NCI-H2107 (cell line): ENCODE measurements at regions not wholly inside any gene's neighbourhood (a gene's known extent, or its start where the extent isn't known, plus 50 kb on each side); places are given as distances from the start of the nearest gene placed in this dataset.
"Not testable (repeated sequence)": the region's sequence is repeated elsewhere in the genome, so short reads cannot be mapped to it uniquely, and the experiment has no call there.

Experiments
- DNase-seq: peaks from one replicate; lab custom pipeline; 2025; lab: John Stamatoyannopoulos, UW

DNA sequence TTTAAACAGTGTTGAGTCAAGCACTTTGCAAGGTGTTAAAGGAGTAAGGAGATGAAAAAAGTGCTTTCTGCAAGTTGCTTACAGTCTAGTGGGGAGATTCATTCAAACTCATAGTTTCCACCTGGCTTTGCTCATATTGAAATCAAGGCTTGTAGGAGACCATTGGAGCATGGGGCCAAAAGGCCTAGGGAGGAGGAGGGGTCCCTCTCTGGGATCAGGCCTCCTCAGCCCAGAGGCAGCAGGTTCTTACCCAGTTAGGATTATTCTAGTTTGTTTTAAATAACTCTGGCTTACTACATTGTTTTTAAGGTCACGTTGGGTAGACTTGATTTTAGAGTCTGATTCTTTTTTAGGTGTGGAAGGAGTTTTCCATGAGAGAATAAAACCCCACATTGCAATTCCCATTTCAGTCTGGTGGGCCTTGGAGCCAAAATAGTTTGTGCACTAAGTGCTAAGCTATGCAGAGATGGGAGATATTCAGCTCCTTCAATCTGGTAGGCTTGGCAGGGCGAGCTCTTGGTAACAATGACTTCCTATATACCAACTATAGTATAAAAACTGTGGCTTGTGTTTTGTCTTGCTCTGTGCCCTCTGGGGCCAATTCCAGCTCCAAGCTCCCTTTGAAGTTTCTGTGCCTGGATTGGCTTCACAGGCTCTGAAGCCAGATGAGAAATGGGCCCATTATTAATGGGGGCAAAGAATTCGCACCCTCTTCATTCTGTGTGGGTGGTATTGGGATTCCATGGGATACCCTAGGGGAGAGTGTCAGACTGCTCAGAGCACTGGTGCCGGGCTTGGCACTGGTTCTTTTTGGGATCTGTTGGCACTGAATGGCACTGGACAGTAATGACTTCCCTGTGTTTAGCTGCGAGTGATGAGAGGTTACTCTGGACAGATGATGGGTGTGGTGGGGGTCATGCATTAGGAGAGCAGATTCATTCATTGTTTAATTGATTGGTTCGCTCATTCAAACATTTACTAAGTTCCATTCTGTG, 301.1 kb downstream of the MYCN start:
- no peak for DNase-seq

DNA sequence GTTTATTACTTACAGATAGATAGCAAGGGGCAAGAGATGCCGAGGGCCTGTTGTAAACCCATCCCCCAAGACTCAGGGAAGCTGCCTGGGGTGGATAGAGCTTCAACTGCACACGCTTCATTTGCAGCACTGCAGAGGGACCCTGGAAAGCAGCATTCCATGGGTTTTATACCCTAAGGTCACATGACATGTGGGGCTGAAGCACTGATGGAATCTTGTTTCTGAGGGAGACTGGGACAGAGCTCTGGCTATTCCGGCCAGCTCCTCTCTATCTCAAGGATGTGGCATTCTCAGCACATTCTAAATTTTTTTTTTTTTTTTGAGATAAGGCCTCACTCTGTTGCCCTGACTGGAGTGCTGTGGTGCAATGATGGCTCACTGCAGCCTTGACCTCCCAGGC, 300.1 kb downstream of the MYCN start:
- DNase-seq = no peak

- no peak for DNase-seq
These were observed 299.0 kb downstream of the MYCN start for GRCh38 chr2:16239296-16239850.

- DNase-seq = no peak
These were observed 298.4 kb downstream of the MYCN start for GRCh38 chr2:16238786-16239185.

- DNase-seq = no peak
These were observed 297.8 kb downstream of the MYCN start for GRCh38 chr2:16238001-16238761.

GRCh38 chr2:16235747-16236146, 295.4 kb downstream of the MYCN start:
- no peak for DNase-seq

GRCh38 chr2:16235291-16235690, 294.9 kb downstream of the MYCN start:
- not testable (repeated sequence) for DNase-seq

DNA sequence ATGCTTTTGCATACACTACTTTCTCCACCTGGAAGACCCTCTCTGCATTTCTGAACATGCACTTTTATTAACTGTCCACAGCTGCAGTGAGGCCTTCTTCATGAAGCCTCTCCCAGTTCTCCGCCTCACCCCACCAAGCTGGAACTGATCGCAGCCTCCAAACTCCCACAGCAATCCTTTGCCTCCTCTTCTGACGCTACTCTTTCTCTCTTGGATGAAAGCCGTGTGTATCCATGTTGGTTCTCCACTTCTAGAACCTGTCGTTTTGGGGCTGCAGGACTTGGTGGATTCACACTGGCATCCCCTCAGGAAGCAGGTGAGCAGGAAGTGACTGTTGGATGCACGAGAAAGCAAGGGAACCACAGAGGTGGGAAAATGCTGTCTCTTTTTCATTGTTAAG, 288.6 kb downstream of the MYCN start:
- no peak for DNase-seq

DNA sequence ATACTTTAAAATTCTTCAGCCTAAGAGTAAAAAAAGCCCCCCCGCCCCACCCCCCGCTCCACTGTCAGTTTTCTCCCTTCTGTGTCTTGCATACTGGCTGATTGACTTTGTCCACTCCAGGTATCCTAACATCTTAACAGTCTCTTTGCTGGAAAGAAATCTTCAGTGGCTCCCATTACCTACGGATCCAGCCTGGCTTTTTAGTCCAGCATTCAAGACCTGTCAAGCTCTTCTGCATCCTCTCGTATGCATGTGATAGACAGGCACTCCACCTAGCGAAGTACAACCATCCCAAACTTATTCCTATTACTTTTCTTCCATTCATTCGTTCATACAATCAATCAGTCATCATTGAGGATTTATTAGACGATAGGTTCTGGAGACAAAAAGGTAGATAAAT, 288.1 kb downstream of the MYCN start:
- no peak for DNase-seq

DNA sequence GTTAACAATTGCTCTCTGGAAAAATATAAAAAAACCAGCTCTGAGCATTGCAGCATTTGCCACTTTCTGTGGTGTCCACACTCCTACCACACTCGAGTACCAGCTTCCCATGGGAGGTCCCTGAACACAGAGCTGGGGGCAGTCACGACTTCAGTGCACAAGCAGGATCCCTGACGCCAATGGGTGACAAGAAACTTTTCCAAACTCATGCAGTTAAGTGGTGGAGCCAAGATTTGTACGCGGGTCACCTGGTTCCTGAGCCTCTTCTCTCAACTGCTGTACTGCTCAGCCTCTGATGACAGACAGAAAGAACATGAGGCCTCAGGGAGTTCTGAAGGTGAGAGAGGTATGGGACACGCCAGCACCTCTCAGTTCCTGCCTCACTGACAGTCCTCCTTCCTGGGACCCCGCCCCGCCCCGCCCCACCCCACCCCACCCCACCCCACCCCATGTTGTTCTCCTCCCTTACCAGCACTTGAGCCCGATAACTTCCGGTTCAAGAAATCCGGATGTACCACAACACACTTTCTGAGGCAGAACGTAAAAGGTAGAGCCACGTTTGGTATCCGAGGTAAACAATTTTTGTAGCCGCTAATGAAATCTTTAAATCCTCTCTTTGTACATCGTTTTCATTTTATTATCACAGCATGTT, 287.6 kb downstream of the MYCN start:
- no peak for DNase-seq

- peak; percentile 32 for DNase-seq
These were observed 286.8 kb downstream of the MYCN start for GRCh38 chr2:16226943-16227664.

DNA sequence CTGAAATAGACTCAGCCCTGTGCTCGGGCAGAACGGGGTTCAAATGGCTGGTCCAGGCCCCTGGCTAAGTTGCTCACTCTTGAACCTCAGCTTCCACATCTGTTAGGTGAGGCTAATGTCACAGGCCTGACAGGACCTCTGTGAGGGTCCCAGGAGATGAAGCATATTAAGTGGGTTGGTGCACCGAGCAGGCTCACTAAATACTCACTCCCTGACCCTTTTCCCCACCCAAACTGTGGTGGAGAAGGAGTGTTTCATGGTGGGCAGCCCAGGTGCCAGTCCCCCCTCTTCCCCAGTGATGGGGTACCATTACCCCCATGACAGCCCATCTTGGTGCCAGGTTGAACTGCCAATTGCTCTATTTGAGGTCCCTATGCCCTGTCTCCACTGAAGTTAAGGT, 286.0 kb downstream of the MYCN start:
- no peak for DNase-seq

DNA sequence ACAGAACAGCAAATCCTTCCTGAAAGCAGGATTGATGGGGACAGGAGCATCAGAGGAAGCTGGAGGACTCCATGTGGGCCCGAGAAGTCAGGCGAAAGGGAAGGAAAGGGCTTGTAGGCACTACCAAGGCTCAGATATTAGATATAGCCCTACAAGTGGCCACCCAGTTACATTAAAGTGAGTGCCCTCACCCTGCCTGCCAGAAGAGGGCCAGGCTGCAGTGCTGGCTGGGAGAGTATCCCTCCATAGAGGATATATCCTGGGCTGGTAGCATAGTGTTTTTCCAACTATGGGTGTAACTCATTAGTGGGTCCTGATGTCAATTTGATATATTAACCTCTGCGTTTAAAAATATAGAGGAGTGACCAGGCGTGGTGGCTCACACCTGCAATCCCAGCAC, 285.2 kb downstream of the MYCN start:
- no peak for DNase-seq

- DNase-seq = no peak
These were observed 284.7 kb downstream of the MYCN start for GRCh38 chr2:16225071-16225470.

- DNase-seq = no peak
These were observed 284.1 kb downstream of the MYCN start for GRCh38 chr2:16224298-16225045.

DNA sequence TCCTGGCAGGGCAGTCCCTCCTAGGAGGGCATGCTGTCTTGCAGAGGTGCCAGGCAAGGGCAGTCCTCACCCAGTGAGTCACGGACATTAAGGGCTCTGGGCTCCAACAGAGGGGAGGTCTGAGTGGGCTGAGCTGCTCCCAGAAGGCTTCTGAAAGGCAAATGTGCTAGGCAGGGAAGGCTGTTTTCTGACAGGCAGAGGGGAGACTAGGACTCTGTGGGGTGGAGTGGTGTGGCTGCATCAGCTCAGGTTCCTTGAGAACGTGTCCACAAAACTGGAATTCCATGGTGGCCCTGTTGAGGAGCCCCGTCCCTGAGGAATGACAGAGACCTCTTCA, 283.5 kb downstream of the MYCN start:
- DNase-seq = no peak

- DNase-seq = no peak
These were observed 283.0 kb downstream of the MYCN start for GRCh38 chr2:16223161-16223840.

DNA sequence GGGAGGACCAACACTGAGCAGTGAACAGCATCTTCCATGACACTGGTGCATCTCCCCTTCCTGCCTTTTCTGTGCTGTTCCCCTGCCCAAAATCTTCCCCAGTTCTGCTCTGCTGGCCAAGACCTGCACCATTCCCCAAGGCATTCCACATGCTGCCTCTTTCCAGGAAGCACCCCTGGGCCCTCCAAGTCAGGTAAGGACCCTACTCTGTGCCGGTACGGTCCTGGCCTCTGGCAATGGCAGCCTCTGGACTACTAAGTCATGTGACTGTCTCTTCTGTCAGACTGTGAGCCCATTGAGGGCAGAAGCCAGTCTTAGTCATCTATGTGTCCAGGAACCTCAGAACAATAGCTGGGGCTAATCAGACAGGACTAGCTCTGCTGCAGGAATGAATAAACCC, 282.0 kb downstream of the MYCN start:
- DNase-seq = no peak

- no peak for DNase-seq
These were observed 281.2 kb downstream of the MYCN start for GRCh38 chr2:16221461-16222010.
